Endothelial cell of umbilical vein (primary cell): ENCODE measurements at regions not wholly inside any gene's neighbourhood (a gene's known extent, or its start where the extent isn't known, plus 50 kb on each side); places are given as distances from the start of the nearest gene placed in this dataset.

ENCODE experiments used
- BruUV-seq: library from RNA; stranded (reverse); fragments of 400-500 nt; replicated peaks from 2 replicates; lab custom pipeline; 2021; lab: Mats Ljungman, UMichigan
- CTCF ChIA-PET: fragments of 300-600, 350-600 bp; sonication (Branson Sonifier 250); formaldehyde crosslinking; loops from one replicate; lab custom pipeline; 2021; ENCODE audit warnings: antibody characterized with exemption, inconsistent platforms; lab: Charles Lee
- POLR2A ChIA-PET: fragments of 300-600, 350-600 bp; sonication (Branson Sonifier 250); formaldehyde crosslinking; loops from one replicate; lab custom pipeline; 2021; ENCODE audit warnings: antibody characterized with exemption, inconsistent platforms; lab: Charles Lee
- DNase-seq: peaks from one replicate; pipeline ENCODE4 v3.0.0-alpha.2; 2011; ENCODE audit warnings: low read depth, low spot score
- FAIRE-seq: peaks from 2 replicates; lab custom pipeline; 2011; peaks lifted over from hg19 to GRCh38; lab: Jason Lieb, UNC
- H2AFZ ChIP-seq: 2 replicates; pipeline ENCODE4 v1.6.0; 2012; ENCODE audit warnings: low read depth, low read length, control low read depth, inconsistent platforms
- H3K27ac ChIP-seq: 2 replicates; pipeline ENCODE4 v1.5.1; 2011; ENCODE audit warnings: low read depth, mild to moderate bottlenecking, control low read depth, low read length, moderate library complexity; ENCODE audit not compliant: insufficient read depth
- H3K27me3 ChIP-seq, 2 experiments: 2 replicates each; pipeline versions ENCODE4 v1.6.0 to v1.6.1; 2011; ENCODE audit warnings: low read length in 2 of 2, mixed read lengths in 1 of 2; ENCODE audit not compliant: control insufficient read depth in 2 of 2, insufficient read depth in 2 of 2
- H3K36me3 ChIP-seq, 2 experiments: 2 replicates in 1 of 2; 3 replicates in 1 of 2; pipeline ENCODE4 v1.5.1; 2011; ENCODE audit warnings: low read length in 2 of 2, mild to moderate bottlenecking in 1 of 2, moderate library complexity in 1 of 2; ENCODE audit not compliant: control insufficient read depth in 2 of 2, insufficient read depth in 2 of 2; ENCODE audit errors: extremely low read depth in 1 of 2
- H3K4me1 ChIP-seq: 3 replicates; pipeline ENCODE4 v1.5.1; 2011; ENCODE audit warnings: mild to moderate bottlenecking, low read length; ENCODE audit not compliant: control insufficient read depth, insufficient read depth; ENCODE audit errors: extremely low read depth
- H3K4me2 ChIP-seq: 2 replicates; pipeline ENCODE4 v1.6.1; 2011; ENCODE audit warnings: low read length, control low read depth, mixed read lengths; ENCODE audit not compliant: insufficient read depth
- H3K4me3 ChIP-seq, 3 experiments: fragments of 200-600 bp in 1 of 3; sonication (generic), shearing (Covaris generic) in 1 of 3; replicated peaks in 1 of 3; 2 replicates each; pipeline ENCODE4 v1.5.1; 2011 to 2016; ENCODE audit warnings: control low read depth in 3 of 3, low read length in 3 of 3, mild to moderate bottlenecking in 2 of 3, inconsistent platforms in 1 of 3, low read depth in 1 of 3, moderate library complexity in 1 of 3; ENCODE audit not compliant: insufficient read depth in 1 of 3
- H3K79me2 ChIP-seq: 2 replicates; pipeline ENCODE4 v1.6.0; 2012; ENCODE audit warnings: low read length, inconsistent platforms; ENCODE audit not compliant: control insufficient read depth, insufficient read depth
- H3K9ac ChIP-seq: replicated peaks from 2 replicates; pipeline ENCODE3; 2011; ENCODE audit warnings: low read length, control low read depth; ENCODE audit not compliant: insufficient read depth; ENCODE audit errors: extremely low read depth
- H3K9me1 ChIP-seq: replicated peaks from 3 replicates; pipeline ENCODE4 v1.6.0; 2011; ENCODE audit warnings: mild to moderate bottlenecking, low read length; ENCODE audit not compliant: control insufficient read depth, insufficient read depth; ENCODE audit errors: extremely low read depth
- H3K9me3 ChIP-seq: replicated peaks from 2 replicates; pipeline ENCODE4 v1.5.1; 2012; ENCODE audit warnings: low read length, inconsistent platforms; ENCODE audit not compliant: control insufficient read depth, insufficient read depth
- H4K20me1 ChIP-seq: replicated peaks from 2 replicates; pipeline ENCODE3; 2011; ENCODE audit warnings: mild to moderate bottlenecking, low read length; ENCODE audit not compliant: control insufficient read depth, insufficient read depth; ENCODE audit errors: extremely low read depth
- EZH2 ChIP-seq: IDR thresholded peaks from 2 replicates; pipeline ENCODE4 v1.6.1; 2012; ENCODE audit warnings: borderline replicate concordance, low read depth, mild to moderate bottlenecking, moderate library complexity, low read length, inconsistent platforms; ENCODE audit not compliant: severe bottlenecking
- FOS ChIP-seq: IDR thresholded peaks from 2 replicates; pipeline ENCODE4 v1.6.1; 2011; ENCODE audit warnings: mild to moderate bottlenecking, low read length, moderate library complexity, borderline replicate concordance; ENCODE audit not compliant: insufficient read depth
- GATA2 ChIP-seq: IDR thresholded peaks from 2 replicates; pipeline ENCODE4 v1.7.0; 2011; ENCODE audit warnings: low read depth, mild to moderate bottlenecking, moderate library complexity, mixed read lengths, low read length; ENCODE audit not compliant: insufficient read length, insufficient read depth
- JUN ChIP-seq: IDR thresholded peaks from 2 replicates; pipeline ENCODE4 v1.6.1; 2011; ENCODE audit warnings: borderline replicate concordance, low read depth; ENCODE audit not compliant: insufficient read length, insufficient read depth
- MYC ChIP-seq: IDR thresholded peaks from one replicate; pipeline ENCODE4 v1.6.1; 2011; ENCODE audit warnings: mild to moderate bottlenecking, low read depth, low read length
- POLR2A ChIP-seq: IDR thresholded peaks from 2 replicates; pipeline ENCODE4 v1.6.1; 2012; ENCODE audit warnings: low read depth, mild to moderate bottlenecking, control low read depth, low read length
- POLR2AphosphoS5 ChIP-seq: IDR thresholded peaks from 2 replicates; pipeline ENCODE4 v1.6.1; 2012; ENCODE audit warnings: low read depth, mild to moderate bottlenecking, control low read depth, low read length, moderate library complexity; ENCODE audit not compliant: insufficient read depth
- dilution Hi-C: fragments of 300-500 bp; cut with MboI; formaldehyde crosslinking; loops from one replicate; pipeline ENCODE4 v1.15.0; 2019; ENCODE audit warnings: low sequenced_read_pairs; ENCODE audit not compliant: extremely low pct_ligation_motif_present
- intact Hi-C: fragments of 100-400 bp; cut with micrococcal nuclease; formaldehyde crosslinking; loops from one replicate; pipeline ENCODE4 v1.10.0; 2022
- TF ChIP-seq, protein P1 (sequence below): IDR thresholded peaks from 2 replicates; pipeline ENCODE4 v1.6.1; 2011; ENCODE audit not compliant: insufficient read depth, insufficient read length
- TF ChIP-seq, protein P2 (sequence below), 2 donors: IDR thresholded peaks; 1 replicate in 1 of 2; 2 replicates in 1 of 2; pipeline ENCODE4 v1.5.1; 2011; ENCODE audit warnings: low read length in 2 of 2, mild to moderate bottlenecking in 2 of 2, moderate library complexity in 2 of 2, control low read depth in 1 of 2, inconsistent platforms in 1 of 2, low read depth in 1 of 2; ENCODE audit not compliant: insufficient read depth in 1 of 2; ENCODE audit errors: extremely low read depth in 1 of 2

DNA sequence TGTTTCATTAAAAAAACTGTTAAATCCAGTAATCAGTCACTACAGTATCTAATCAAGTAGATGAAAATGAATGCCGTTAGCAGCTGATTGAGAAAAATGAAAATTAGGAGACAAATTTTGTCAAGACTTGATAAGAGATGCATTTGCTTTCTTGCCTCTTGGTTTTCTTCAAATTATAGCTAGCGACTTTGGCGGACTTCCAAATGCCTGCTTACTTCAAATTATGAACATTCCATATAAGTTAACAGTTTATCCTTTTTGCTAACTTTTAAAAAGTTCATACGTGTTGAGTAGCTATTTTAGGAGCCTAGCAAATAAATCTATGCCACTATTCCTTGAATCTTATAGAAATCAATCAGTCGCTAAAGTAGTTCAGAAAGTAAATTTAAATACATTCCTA is 58.8 kb downstream of the PPP4R3C start:
- Histone ChIP-seq H3K9me1 (no peaks in the 10 kb centered on the region), H3K4me3 (no peak overlapping the region), H2AFZ (no peak overlapping the region), H3K79me2 (no peaks in the 10 kb centered on the region), H3K27ac (no peak overlapping the region), H3K4me1 (no peaks in the 10 kb centered on the region), H3K4me2 (no peak overlapping the region), H3K9ac (no peak overlapping the region), H4K20me1 (no peaks in the 10 kb centered on the region), H3K27me3 (no peaks in the 10 kb centered on the region), H3K9me3 (no peaks in the 10 kb centered on the region), H3K36me3 (no peaks in the 10 kb centered on the region)
- no TSS peak for BruUV-seq
- CTCF ChIA-PET: interaction anchor here (0.9 to 1.3 kb wide), 3 partner anchors 11 to 216 kb away, joined by 3 to 4 read pairs (median 4); no protein-coding TSS in a partner anchor
- intact Hi-C loops (no loop called here), dilution Hi-C loops (no loop called here)
- FAIRE-seq: no peak
- no peak for TF ChIP-seq MYC
- no peak for TF ChIP-seq JUN
- TF ChIP-seq, protein P1, sequence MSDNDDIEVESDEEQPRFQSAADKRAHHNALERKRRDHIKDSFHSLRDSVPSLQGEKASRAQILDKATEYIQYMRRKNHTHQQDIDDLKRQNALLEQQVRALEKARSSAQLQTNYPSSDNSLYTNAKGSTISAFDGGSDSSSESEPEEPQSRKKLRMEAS: no peak
- POLR2A ChIA-PET: no interaction called here
- DNase-seq: no peak

DNA sequence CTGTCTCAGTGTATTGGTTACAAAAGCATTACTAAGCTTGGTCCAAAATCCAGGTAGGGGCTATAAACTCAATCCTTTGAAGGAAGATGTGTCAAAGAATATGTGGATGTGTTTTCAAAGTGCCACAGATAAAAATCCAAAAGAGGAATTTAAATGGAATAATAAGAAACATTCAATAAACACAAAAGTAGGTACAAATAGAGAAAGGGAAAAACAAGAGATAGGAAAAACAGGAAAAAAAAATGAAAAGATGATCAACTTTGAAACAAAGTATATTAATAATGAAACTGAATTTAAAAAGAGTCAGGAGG is 64.0 kb downstream of the PPP4R3C start:
- ChIA-PET POLR2A (no interaction called here), CTCF (no interaction called here)
- dilution Hi-C loops (no loop called here), intact Hi-C loops (loop anchor here (1.0 kb wide), 1 partner anchor 615 kb away; no protein-coding TSS in a partner anchor)
- Histone ChIP-seq H3K79me2 (no peaks in the 10 kb centered on the region), H3K4me1 (no peaks in the 10 kb centered on the region), H3K4me2 (no peak overlapping the region), H3K36me3 (no peaks in the 10 kb centered on the region), H3K9me1 (no peaks in the 10 kb centered on the region), H4K20me1 (no peaks in the 10 kb centered on the region), H3K4me3 (no peak overlapping the region), H3K9me3 (no peaks in the 10 kb centered on the region), H3K27ac (no peak overlapping the region), H2AFZ (no peak overlapping the region), H3K27me3 (no peaks in the 10 kb centered on the region), H3K9ac (no peak overlapping the region)
- BruUV-seq: no TSS peak
- TF ChIP-seq MYC (no peak), GATA2 (no peak), JUN (no peak), POLR2A (no peak), POLR2AphosphoS5 (no peak), EZH2 (no peak), FOS (no peak)
- TF ChIP-seq, protein P1: no peak
- TF ChIP-seq, protein P2, sequence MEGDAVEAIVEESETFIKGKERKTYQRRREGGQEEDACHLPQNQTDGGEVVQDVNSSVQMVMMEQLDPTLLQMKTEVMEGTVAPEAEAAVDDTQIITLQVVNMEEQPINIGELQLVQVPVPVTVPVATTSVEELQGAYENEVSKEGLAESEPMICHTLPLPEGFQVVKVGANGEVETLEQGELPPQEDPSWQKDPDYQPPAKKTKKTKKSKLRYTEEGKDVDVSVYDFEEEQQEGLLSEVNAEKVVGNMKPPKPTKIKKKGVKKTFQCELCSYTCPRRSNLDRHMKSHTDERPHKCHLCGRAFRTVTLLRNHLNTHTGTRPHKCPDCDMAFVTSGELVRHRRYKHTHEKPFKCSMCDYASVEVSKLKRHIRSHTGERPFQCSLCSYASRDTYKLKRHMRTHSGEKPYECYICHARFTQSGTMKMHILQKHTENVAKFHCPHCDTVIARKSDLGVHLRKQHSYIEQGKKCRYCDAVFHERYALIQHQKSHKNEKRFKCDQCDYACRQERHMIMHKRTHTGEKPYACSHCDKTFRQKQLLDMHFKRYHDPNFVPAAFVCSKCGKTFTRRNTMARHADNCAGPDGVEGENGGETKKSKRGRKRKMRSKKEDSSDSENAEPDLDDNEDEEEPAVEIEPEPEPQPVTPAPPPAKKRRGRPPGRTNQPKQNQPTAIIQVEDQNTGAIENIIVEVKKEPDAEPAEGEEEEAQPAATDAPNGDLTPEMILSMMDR (IDR thresholded peaks at IDR 0.05; ENCODE audit: extremely low read depth in 1 of 2, insufficient read depth in 1 of 2, low read depth in 1 of 2, low read length in 2 of 2): no peak
- FAIRE-seq (no peak), DNase-seq (no peak)
